Renal pelvis (tissue), 1 donor: ENCODE measurements at regions not wholly inside any gene's neighbourhood (a gene's known extent, or its start where the extent isn't known, plus 50 kb on each side); places are given as distances from the start of the nearest gene placed in this dataset.
"Not testable (repeated sequence)": the region's sequence is repeated elsewhere in the genome, so short reads cannot be mapped to it uniquely, and the experiment has no call there.

ENCODE experiments used
- DNase-seq: peaks from one replicate; pipeline ENCODE4 v3.0.0-alpha.2; 2013

DNA sequence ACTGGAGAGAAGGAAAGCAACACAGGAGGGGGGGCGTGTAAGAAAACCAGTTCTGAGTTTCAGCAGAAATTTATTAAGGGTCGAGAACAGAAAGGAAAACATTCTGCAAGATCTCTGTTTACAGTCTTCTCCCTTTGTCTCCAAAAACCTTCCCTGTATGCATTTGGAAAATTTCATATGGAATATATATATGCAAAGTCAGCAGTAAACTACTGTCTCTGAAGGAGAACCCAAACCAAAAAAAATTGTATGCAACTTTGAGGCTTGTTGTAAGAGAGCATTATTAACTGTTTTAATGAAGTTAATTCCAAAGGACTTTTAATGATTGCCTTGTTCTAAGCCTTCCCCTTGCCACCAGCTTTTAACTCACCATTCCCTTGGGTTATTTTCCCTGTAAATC is 238.2 kb upstream of the GPR149 start:
- no peak for DNase-seq

- DNase-seq, result no peak
Measured at GRCh38 chr3:154666542-154666941, 236.6 kb upstream of the GPR149 start.

DNA sequence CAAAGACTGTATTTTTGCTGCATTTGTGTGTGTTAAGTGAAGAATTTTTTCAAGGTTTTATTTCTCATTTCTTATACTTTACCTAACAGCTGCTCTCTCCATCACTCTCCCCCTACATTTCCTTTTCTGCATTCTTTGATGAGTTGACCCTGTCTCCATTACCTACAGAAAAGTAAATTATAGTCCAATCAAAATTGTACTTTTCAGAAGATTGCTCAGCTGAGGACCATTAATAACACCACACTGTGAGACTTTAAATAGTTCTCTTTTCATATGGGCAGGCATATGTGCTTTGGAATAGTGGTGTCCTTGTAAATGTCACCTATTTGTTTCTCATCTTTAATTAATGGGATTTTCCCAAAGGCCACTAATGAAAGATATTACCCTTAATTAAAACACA is 234.7 kb upstream of the GPR149 start:
- no peak for DNase-seq

- DNase-seq, result no peak
Measured at GRCh38 chr3:154662851-154663250, 232.9 kb upstream of the GPR149 start.

GRCh38 chr3:154660811-154661210 is 230.8 kb upstream of the GPR149 start:
- no peak for DNase-seq

DNA sequence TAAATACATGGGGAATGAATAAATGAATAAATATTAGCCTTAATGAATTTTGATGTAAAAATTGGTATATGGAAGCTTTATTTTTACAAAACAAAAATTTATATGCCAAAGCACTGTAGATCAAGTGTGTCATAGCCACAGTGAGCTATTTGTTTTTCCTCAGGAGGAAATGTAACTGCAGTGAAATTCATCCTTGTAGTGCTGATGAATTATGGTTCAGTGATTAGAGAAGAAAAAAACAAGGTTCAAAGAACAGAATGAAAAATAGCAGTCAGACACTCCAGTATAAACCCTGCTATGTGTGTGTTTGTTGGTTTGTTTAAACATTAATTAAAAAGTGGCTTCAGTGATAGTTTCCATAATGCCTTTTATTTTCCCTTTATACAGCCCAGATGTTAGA is 228.0 kb upstream of the GPR149 start:
- DNase-seq, result no peak

GRCh38 chr3:154657218-154657617 is 227.2 kb upstream of the GPR149 start:
- DNase-seq, result no peak

- no peak for DNase-seq
Measured at GRCh38 chr3:154656486-154656885, 226.5 kb upstream of the GPR149 start.

DNA sequence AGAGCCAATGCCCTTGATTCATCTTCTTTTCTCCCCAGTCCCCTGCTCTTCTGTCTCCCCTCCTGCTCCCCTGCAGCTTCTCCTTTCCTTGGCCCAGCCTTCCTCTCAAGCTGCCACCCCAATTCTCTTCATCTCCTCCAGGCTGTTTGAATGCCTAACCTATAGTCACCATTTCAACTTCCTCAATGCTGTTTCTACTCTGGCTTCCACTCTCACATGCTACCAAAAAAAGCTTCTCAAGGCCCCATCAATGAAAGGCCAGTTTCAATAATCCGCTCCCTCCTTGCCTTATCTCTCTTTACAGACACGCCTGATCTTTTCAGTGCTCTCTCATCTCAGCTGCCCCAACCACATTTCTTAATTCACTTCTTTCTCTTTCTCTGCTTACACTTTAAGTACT is 212.2 kb upstream of the GPR149 start:
- no peak for DNase-seq

DNA sequence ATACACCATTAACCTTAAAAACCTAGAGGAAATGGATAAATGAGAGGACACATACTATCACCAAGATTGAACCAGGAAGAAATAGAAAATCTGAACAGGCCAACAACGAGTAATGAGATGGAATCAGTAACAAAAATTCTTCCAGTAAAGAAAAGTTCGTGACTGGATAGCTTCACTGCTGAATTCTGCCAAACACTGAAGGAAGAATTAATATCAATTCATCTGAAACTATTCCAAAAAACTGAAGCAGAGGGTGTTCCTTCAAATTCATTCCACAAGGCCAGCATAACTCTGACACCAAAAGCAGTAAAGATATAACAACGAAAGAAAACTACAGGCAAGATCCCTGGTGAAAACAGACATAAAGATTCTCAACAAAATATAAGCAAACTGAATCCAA is 195.8 kb upstream of the GPR149 start:
- DNase-seq, result no peak

DNA sequence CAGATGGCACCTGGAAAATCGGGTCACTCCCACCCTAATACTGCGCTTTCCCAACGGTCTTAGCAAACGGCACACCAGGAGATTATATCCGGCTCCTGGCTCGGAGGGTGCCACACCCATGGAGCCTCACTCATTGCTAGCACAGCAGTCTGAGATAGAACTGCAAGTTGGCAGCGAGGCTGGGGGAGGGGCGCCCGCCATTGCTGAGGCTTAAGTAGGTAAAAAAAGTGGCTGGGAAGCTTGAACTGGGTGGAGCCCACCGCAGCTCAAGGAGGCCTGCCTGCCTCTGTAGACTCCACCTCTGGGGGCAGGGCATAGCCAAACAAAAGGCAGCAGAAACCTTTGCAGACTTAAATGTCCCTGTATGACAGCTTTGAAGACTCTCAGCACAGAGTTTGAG is 189.6 kb upstream of the GPR149 start:
- DNase-seq, result not testable (repeated sequence)

DNA sequence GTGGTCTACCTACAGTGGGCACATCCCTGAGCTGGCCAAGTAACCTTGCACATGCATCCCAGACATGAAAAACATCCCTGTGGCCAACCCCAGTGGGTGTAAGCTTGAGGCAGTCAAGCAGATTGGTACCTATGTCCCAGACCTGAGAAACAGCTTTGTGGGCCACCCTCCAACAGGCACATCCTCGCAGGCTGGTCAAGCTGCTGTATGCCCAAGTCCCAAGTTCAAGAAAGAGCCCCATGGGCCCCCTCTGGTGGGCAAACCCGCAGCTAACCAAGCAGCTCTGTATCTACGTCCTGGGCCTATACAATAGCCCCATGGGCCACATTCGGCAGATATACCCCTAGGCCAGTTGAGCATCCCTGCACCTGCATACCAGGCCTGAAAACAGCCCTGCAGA is 186.3 kb upstream of the GPR149 start:
- no peak for DNase-seq

DNA sequence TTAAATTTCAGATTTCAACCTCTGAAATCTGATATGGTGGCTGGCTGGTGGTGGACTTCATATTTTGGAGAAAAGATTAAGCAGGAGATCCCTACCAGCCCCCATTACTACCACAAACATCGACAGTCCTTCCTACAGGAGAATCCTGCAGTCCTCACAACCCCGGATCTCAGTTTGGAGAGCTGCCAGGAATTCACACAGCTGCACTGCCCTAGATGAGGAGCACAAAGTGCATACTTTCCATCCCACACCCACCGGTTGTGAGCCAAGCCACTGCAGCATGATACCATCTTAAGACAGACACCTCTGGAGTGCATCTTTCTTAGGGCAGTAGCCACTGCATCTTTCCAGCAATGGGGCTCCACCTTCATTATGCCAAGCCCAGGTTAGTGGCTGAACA is 185.5 kb upstream of the GPR149 start:
- DNase-seq, result no peak

GRCh38 chr3:154614601-154615000 is 184.6 kb upstream of the GPR149 start:
- no peak for DNase-seq

DNA sequence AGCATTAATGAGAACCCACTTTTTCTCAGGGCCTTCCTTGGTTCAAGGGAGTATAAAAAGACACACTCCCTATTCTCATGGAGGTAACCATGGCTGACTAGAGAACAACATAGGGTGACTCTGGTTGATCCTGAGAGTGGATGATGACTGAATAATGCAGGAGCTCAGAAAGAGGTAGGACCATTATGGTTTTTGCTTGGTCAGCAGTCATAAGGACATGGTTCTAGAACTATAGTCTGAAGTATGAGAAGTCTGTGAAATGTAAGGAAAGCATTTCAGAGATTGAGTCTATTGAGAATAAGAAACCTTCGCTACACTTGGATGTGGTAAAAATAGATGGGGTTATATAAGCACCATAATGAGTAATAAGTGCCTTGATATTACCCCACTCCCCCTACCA is 184.1 kb upstream of the GPR149 start:
- DNase-seq, result no peak

DNA sequence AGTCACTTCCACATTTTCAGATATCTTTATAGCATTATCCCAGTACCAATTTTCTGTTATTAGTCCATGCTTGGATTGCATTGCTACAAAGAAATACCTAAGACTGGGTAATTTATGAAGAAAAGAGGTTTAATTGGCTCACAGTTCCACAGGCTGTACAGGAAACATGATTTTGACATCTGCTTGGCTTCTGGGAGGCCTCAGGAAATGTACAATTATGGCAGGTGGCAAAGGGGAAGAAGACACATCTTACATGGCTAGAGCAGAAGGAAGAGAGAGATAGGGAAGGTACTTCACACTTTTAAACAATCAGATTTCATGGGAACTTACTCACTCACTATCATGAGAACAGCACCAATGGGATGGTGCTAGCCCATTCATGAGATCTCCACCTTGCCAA is 172.3 kb upstream of the GPR149 start:
- DNase-seq, result no peak

GRCh38 chr3:154598166-154598565 is 168.2 kb upstream of the GPR149 start:
- no peak for DNase-seq

DNA sequence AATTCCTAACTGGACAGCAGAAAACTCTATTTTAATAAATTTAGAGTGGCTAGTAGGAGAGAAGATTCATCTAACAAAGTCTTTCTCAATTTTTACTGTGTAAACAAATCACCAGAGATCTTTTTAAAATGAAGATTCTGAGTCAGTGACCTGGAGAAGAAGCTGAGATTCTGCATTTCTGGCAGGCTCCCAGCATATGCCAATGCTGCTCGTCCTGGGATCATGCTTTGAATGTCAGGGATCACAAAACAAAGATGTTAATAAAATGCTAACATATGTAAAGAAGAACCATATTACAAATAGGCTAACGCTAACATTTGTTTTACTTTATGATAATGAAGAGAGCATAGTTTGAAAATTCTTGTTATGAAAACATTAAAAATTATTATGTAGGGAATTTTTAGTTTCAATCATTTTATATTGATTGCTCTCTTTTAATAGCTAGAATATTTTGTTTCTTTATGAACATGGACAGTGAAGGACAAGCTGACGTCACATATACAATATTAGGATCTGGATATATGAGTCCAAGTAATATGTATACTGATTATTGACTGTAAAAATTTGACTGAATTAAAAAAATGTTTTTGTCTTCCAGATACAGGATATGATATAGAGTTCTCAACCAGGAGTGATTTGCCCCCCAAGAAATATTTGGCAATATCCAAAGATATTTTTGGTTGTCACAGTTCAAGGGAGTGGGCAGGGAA is 160.8 kb upstream of the GPR149 start:
- DNase-seq, result no peak

DNA sequence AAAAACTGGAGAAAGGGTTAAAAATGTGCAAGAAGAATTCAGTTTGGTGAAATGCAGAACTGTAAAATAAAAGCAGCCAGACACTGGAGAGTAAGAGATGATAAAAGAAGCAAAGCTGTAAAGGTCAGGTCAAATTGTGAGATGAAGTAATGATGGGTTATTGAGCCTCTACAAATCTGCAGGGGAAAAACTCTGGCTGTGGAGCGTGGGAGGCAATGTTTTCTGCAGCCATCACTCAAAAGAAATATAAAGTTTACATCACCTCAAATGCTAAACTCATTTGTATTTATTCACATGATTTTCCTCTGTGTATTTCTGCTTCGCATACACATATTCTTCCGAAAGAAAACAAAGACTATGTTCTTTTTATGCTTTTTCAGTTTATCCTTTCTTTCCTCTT is 158.8 kb upstream of the GPR149 start:
- no peak for DNase-seq

- no peak for DNase-seq
Measured at GRCh38 chr3:154584974-154585373, 155.0 kb upstream of the GPR149 start.

GRCh38 chr3:154584041-154584440 is 154.1 kb upstream of the GPR149 start:
- DNase-seq, result no peak

- no peak for DNase-seq
Measured at GRCh38 chr3:154583086-154583634, 153.2 kb upstream of the GPR149 start.

GRCh38 chr3:154582501-154582900 is 152.5 kb upstream of the GPR149 start:
- no peak for DNase-seq

DNA sequence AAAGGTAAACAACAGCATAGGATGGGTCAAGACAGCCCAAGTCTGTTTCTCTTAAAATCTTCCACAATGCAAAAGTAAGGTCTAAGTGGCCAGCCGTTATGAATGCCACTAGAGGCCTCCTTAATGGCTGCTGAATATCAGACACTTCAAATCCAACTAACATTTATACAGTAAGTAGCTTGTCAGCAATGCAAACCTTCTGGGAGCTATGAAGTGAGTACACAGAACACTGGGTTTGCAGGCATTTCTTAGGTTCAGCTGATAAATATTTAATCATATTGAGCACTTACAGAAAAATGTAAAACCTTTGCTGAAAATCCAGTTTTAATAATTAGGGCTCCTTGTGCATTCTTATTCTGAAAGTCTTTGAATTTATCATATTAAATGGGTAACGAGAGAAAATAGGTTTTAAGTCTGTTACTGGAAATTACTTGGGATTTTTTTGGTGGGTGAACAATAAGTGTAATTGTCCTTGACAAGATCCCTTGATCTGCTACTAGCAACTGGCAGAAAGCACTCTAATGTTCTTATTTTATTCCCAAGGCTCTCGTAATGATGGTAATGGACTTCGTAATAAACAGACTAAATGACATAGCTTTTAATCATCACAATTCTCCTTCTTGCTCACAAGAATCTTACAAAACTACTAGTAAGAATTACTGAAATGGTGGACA is 141.7 kb upstream of the GPR149 start:
- DNase-seq, result no peak
